Mammary epithelial cell (primary cell): ENCODE measurements at regions not wholly inside any gene's neighbourhood (a gene's known extent, or its start where the extent isn't known, plus 50 kb on each side); places are given as distances from the start of the nearest gene placed in this dataset.

ENCODE experiments used
- CTCF ChIP-seq, 2 donors: IDR thresholded peaks in 1 of 2; conservative IDR thresholded peaks in 1 of 2; 2 replicates each; pipeline ENCODE4 v1.5.1; 2011 to 2012; ENCODE audit warnings: inconsistent platforms in 2 of 2, low read length in 2 of 2, mild to moderate bottlenecking in 2 of 2, control low read depth in 1 of 2, low read depth in 1 of 2; ENCODE audit not compliant: insufficient read depth in 1 of 2; ENCODE audit errors: extremely low read depth in 1 of 2
- EZH2 ChIP-seq: IDR thresholded peaks from 2 replicates; pipeline ENCODE4 v1.6.1; 2012; ENCODE audit warnings: low read length, inconsistent platforms, borderline replicate concordance

DNA sequence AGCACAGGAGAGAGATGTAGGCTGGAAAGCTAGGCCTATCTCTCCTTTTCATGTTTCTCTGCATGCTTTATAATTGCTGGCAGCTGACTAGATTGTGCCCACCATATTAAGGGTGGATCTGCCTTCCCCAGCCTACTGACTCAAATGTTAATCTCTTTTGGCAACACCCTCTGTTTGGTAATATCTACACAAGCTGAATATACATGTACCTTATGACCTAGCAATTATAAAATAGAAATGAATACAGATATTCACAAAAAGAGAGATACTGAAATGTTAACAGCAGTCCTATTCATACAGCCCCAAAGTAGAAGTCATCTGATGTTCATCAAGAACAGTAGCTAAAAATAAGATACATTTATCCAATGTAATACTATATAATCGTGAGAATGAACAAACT lies 429.6 kb downstream of the EPM2A start:
- TF ChIP-seq CTCF (conservative IDR thresholded peaks at IDR 0.05 in 1 of 2, IDR thresholded peaks at IDR 0.05 in 1 of 2; ENCODE audit: extremely low read depth in 1 of 2, insufficient read depth in 1 of 2, low read depth in 1 of 2, low read length in 2 of 2), result no peak
- no peak for TF ChIP-seq EZH2
